Ammon's horn (tissue), 1 donor: ENCODE measurements at regions not wholly inside any gene's neighbourhood (a gene's known extent, or its start where the extent isn't known, plus 50 kb on each side); places are given as distances from the start of the nearest gene placed in this dataset.
A peak's percentile ranks its signal among the peaks of the same experiment; 100 is the strongest.
"Not testable (repeated sequence)": the region's sequence is repeated elsewhere in the genome, so short reads cannot be mapped to it uniquely, and the experiment has no call there.

Experiments
- DNase-seq: peaks from one replicate; pipeline ENCODE4 v3.0.0-alpha.2; 2016; ENCODE audit warnings: low spot score

GRCh38 chr5:108696951-108697715, 50.6 kb upstream of the FER start:
- no peak for DNase-seq

- DNase-seq: no peak
Observed at GRCh38 chr5:108696407-108696806, 51.3 kb upstream of the FER start.

GRCh38 chr5:108688485-108688884, 59.2 kb upstream of the FER start:
- DNase-seq: no peak

- DNase-seq: peak; percentile 39
Observed at GRCh38 chr5:108687595-108688200, 60.0 kb upstream of the FER start.

- no peak for DNase-seq
Observed at GRCh38 chr5:108686676-108687075, 61.0 kb upstream of the FER start.

- not testable (repeated sequence) for DNase-seq
Observed at GRCh38 chr5:108685448-108686216, 62.1 kb upstream of the FER start.

GRCh38 chr5:108681079-108681921, 66.4 kb upstream of the FER start:
- peak; percentile 84 for DNase-seq

GRCh38 chr5:108678091-108678490, 69.6 kb upstream of the FER start:
- DNase-seq: no peak

- DNase-seq: no peak
Observed at GRCh38 chr5:108675736-108676135, 72.0 kb upstream of the FER start.

GRCh38 chr5:108672639-108673038, 75.1 kb upstream of the FER start:
- no peak for DNase-seq

GRCh38 chr5:108670591-108671289, 77.0 kb upstream of the FER start:
- DNase-seq: no peak

GRCh38 chr5:108669462-108669861, 78.2 kb upstream of the FER start:
- no peak for DNase-seq

- no peak for DNase-seq
Observed at GRCh38 chr5:108661590-108662219, 86.0 kb upstream of the FER start.

- no peak for DNase-seq
Observed at GRCh38 chr5:108661024-108661423, 86.7 kb upstream of the FER start.

GRCh38 chr5:108660291-108660690, 87.4 kb upstream of the FER start:
- DNase-seq: no peak

- no peak for DNase-seq
Observed at GRCh38 chr5:108659531-108659930, 88.2 kb upstream of the FER start.

GRCh38 chr5:108655750-108656450, 91.8 kb upstream of the FER start:
- no peak for DNase-seq

GRCh38 chr5:108654051-108654450, 93.6 kb upstream of the FER start:
- no peak for DNase-seq

- DNase-seq: no peak
Observed at GRCh38 chr5:108653201-108653600, 94.5 kb upstream of the FER start.

GRCh38 chr5:108650997-108651396, 96.7 kb upstream of the FER start:
- no peak for DNase-seq
